K562 (cell line): ENCODE measurements at regions not wholly inside any gene's neighbourhood (a gene's known extent, or its start where the extent isn't known, plus 50 kb on each side); places are given as distances from the start of the nearest gene placed in this dataset.

Experiments
- CTCF ChIP-seq, 3 experiments: IDR thresholded peaks in 2 of 3; conservative IDR thresholded peaks in 1 of 3; 2 replicates each; pipeline ENCODE4 v1.5.1; 2011 to 2012; ENCODE audit warnings: low read length in 3 of 3, mild to moderate bottlenecking in 3 of 3, control low read depth in 2 of 3, improper control_type of control experiment in 1 of 3, inconsistent platforms in 1 of 3, low read depth in 1 of 3, mixed read lengths in 1 of 3, moderate library complexity in 1 of 3; ENCODE audit not compliant: insufficient read depth in 2 of 3
- CXXC5 ChIP-seq: fragments of 250-450 bp; sonication (Bioruptor Pico); IDR thresholded peaks from 2 replicates; pipeline ENCODE4 v1.8.0; 2022; ENCODE audit warnings: inconsistent platforms, mild to moderate bottlenecking, moderate library complexity
- EP300 ChIP-seq: IDR thresholded peaks from 2 replicates; pipeline ENCODE4 v1.6.1; 2012; ENCODE audit warnings: low read length, improper control_type of control experiment
- GABPA ChIP-seq: fragments of 200-800 bp; sonication (Bioruptor generic); conservative IDR thresholded peaks from 2 replicates; pipeline ENCODE4 v1.6.1; 2016; ENCODE audit warnings: low read depth, missing genetic modification characterization, missing compliant biosample characterization
- MBD2 ChIP-seq: sonication (generic); IDR thresholded peaks from 2 replicates; pipeline ENCODE4 v1.6.1; 2016; ENCODE audit warnings: low read depth, borderline replicate concordance
- NFYB ChIP-seq: IDR thresholded peaks from 2 replicates; pipeline ENCODE4 v1.6.1; 2011; ENCODE audit warnings: mild to moderate bottlenecking, moderate library complexity; ENCODE audit not compliant: insufficient read length; ENCODE audit errors: extremely low read depth
- PHTF2 ChIP-seq: fragments of 250-450 bp; sonication (Bioruptor Pico); IDR thresholded peaks from 2 replicates; pipeline ENCODE4 v1.5.0; 2021; ENCODE audit warnings: mild to moderate bottlenecking
- POLR2A ChIP-seq: fragments of 450-650 bp; conservative IDR thresholded peaks from 2 replicates; pipeline ENCODE4 v1.6.1; 2016
- SNRNP70 ChIP-seq: fragments of 200-400 bp; formaldehyde crosslinking; optimal IDR thresholded peaks from 2 replicates; pipeline ENCODE3; 2017; ENCODE audit warnings: low read depth, low read length
- ZBTB40 ChIP-seq, 2 experiments: fragments of 450-650 bp in 1 of 2; sonication (generic) in 1 of 2; formaldehyde crosslinking in 1 of 2; IDR thresholded peaks; 2 replicates each; pipeline versions ENCODE4 v1.7.1 to v1.9.0; 2016 to 2022; ENCODE audit warnings: inconsistent platforms in 1 of 2, mild to moderate bottlenecking in 1 of 2, missing genetic modification reagents in 1 of 2
- ZFX ChIP-seq: sonication (generic); formaldehyde crosslinking; IDR thresholded peaks from 2 replicates; pipeline ENCODE4 v1.8.0; 2022; ENCODE audit warnings: mild to moderate bottlenecking, missing genetic modification reagents, moderate library complexity

GRCh38 chr5:54632131-54632701 is 114.7 kb downstream of the SNX18 start:
- TF ChIP-seq MBD2, result no peak
- TF ChIP-seq POLR2A, result no peak
- no peak for TF ChIP-seq ZBTB40 (IDR thresholded peaks at IDR 0.05)
- no peak for TF ChIP-seq ZBTB40 (CRISPR knock-in tag; IDR thresholded peaks at IDR 0.05)
- no peak for TF ChIP-seq CTCF (IDR thresholded peaks at IDR 0.05 in 2 of 3, conservative IDR thresholded peaks at IDR 0.05 in 1 of 3; ENCODE audit: insufficient read depth in 2 of 3, low read depth in 1 of 3, low read length in 3 of 3)
- no peak for TF ChIP-seq PHTF2 (CRISPR knock-in tag)
- no peak for TF ChIP-seq ZFX
- no peak for TF ChIP-seq EP300
- TF ChIP-seq NFYB, result no peak
- TF ChIP-seq CXXC5 (CRISPR knock-in tag), result no peak
- no peak for TF ChIP-seq SNRNP70
- no peak for TF ChIP-seq GABPA
